Stomach (tissue), 8 donors: ENCODE measurements at regions not wholly inside any gene's neighbourhood (a gene's known extent, or its start where the extent isn't known, plus 50 kb on each side); places are given as distances from the start of the nearest gene placed in this dataset.

ENCODE experiments used
- DNase-seq, 2 donors: peaks; one replicate each; pipeline versions ENCODE4 v3.0.0 to v3.0.0-alpha.2; 2013 to 2019
- H3K27ac ChIP-seq, 5 donors: fragments of 200-600 bp in 4 of 5; sonication (generic) in 4 of 5; one replicate each; pipeline ENCODE4 v1.5.1; 2013 to 2019; ENCODE audit warnings: mild to moderate bottlenecking in 1 of 5, moderate library complexity in 1 of 5
- H3K27me3 ChIP-seq, 3 donors: fragments of 200-600 bp; sonication (generic); one replicate each; pipeline ENCODE4 v1.5.1; 2017 to 2019; ENCODE audit warnings: mixed run types in 1 of 3
- H3K36me3 ChIP-seq, 4 donors: fragments of 200-600 bp; sonication (generic); 1 replicate in 3 of 4; 2 replicates in 1 of 4; pipeline ENCODE4 v1.5.1; 2016 to 2019
- H3K4me1 ChIP-seq, 4 donors: fragments of 200-600 bp; sonication (generic); one replicate each; pipeline ENCODE4 v1.5.1; 2016 to 2019
- H3K4me3 ChIP-seq, 4 donors: fragments of 200-600 bp; sonication (generic) in 3 of 4; one replicate each; pipeline ENCODE4 v1.5.1; 2016 to 2019; ENCODE audit warnings: mild to moderate bottlenecking in 1 of 4
- H3K9me3 ChIP-seq, 4 donors: fragments of 200-600 bp; sonication (generic); one replicate each; pipeline ENCODE4 v1.5.1; 2016 to 2019
- EP300 ChIP-seq: sonication (generic); formaldehyde crosslinking; IDR thresholded peaks from one replicate; pipeline ENCODE4 v1.6.1; 2017; ENCODE audit warnings: antibody characterized with exemption
- POLR2A ChIP-seq, 4 donors: fragments of 450-650 bp; IDR thresholded peaks; one replicate each; pipeline ENCODE4 v1.6.1; 2016; ENCODE audit warnings: antibody characterized with exemption in 4 of 4, control low read depth in 2 of 4, mild to moderate bottlenecking in 1 of 4, moderate library complexity in 1 of 4
- POLR2AphosphoS5 ChIP-seq, 3 donors: sonication (generic); formaldehyde crosslinking; IDR thresholded peaks; one replicate each; pipeline ENCODE4 v1.6.1; 2016; ENCODE audit warnings: antibody characterized with exemption in 3 of 3
- WGBS, 5 donors: extraction: QIAGEN DNeasy Blood & Tissue Kit in 3 of 5; methylation state at CpG; one replicate each; pipeline versions ENCODE4 v1.1.5 to v1.1.7; 2013 to 2018; 5-methylcytosine and 5-hydroxymethylcytosine counted together
- intact Hi-C: fragments of 100-400 bp; cut with DNase I; formaldehyde crosslinking; loops from one replicate; pipeline ENCODE4 v1.15.1; 2023; ENCODE audit warnings: low total_unique reads
- TF ChIP-seq, protein P1 (sequence below), 7 experiments: fragments of 450-650 bp in 4 of 7; fragments of 200-600 bp in 3 of 7; sonication (generic) in 3 of 7; IDR thresholded peaks; one replicate each; pipeline ENCODE4 v1.5.1; 2016 to 2019; ENCODE audit warnings: antibody characterized with exemption in 7 of 7, control low read depth in 2 of 7, mild to moderate bottlenecking in 1 of 7
- donor health status: healthy with polysubstance abuse.
- donor health status: Bipolar disorder and iron deficiency.
- donor health status: healthy.

DNA sequence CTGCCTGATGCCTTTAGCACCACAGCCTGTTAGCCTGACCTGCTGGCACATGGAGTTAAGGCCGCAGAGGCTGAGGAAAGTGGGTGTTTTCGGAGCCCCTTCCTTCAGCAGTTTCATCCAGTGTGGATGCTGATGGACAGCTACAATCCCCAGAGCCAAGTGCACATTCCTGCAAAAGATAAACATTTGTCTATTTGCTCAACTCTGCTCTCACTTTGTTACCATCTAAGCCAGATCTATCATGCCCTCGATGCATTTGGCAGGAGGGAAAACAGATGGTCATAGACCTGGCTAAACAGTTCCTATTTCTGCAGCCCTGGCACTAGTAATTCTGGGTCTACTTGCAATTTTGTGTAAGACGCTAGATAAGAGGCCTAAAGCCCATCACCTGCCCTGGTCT, 312.9 kb upstream of the RASGRP1 start:
- Histone ChIP-seq H3K4me1 (peaks cover 0 to 4% (median 0%) of the 10 kb centered on the region in 4 donors), H3K9me3 (no peaks in the 10 kb centered on the region), H3K36me3 (no peaks in the 10 kb centered on the region), H3K4me3 (no peak overlapping the region), H3K27me3 (no peaks in the 10 kb centered on the region), H3K27ac (no peak overlapping the region)
- no peak for TF ChIP-seq EP300
- TF ChIP-seq, protein P1, sequence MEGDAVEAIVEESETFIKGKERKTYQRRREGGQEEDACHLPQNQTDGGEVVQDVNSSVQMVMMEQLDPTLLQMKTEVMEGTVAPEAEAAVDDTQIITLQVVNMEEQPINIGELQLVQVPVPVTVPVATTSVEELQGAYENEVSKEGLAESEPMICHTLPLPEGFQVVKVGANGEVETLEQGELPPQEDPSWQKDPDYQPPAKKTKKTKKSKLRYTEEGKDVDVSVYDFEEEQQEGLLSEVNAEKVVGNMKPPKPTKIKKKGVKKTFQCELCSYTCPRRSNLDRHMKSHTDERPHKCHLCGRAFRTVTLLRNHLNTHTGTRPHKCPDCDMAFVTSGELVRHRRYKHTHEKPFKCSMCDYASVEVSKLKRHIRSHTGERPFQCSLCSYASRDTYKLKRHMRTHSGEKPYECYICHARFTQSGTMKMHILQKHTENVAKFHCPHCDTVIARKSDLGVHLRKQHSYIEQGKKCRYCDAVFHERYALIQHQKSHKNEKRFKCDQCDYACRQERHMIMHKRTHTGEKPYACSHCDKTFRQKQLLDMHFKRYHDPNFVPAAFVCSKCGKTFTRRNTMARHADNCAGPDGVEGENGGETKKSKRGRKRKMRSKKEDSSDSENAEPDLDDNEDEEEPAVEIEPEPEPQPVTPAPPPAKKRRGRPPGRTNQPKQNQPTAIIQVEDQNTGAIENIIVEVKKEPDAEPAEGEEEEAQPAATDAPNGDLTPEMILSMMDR (IDR thresholded peaks at IDR 0.05): no peak
- no peak for TF ChIP-seq POLR2A (IDR thresholded peaks at IDR 0.05)
- no peak for TF ChIP-seq POLR2AphosphoS5 (IDR thresholded peaks at IDR 0.05)
- 54 to 62% (median 57%) methylated on average over 4 of the region's 4 CpGs for WGBS, 5 donors
- peak in 1 of 2 donors; percentile 31 for DNase-seq
- intact Hi-C loops: no loop called here

DNA sequence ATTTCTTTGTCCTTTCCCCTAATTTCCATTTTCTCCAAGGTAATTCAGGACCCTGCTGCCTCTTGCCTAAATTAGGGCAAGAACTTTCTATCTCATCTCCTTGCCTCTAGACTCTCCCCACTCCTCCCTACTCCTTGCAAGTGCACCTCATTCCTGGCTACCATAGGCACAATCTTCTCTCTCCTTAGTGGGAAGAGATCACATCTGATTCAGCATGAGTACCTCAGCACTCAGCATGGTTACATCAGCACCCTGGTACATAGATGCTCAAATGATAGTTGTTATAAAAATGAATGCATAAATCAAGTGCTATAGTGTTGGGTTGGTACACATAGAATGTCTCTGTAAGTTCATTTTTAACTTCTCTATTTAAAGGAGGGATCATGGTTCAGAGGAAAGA, 313.4 kb upstream of the RASGRP1 start:
- H3K4me3 ChIP-seq: no peak overlapping the region
- H3K4me1 ChIP-seq: peaks cover 0 to 4% (median 0%) of the 10 kb centered on the region in 4 donors
- intact Hi-C loops: no loop called here
- TF ChIP-seq POLR2A (IDR thresholded peaks at IDR 0.05) (no peak), EP300 (no peak), POLR2AphosphoS5 (IDR thresholded peaks at IDR 0.05) (no peak)
- TF ChIP-seq, protein P1 (IDR thresholded peaks at IDR 0.05): no peak
- no peaks in the 10 kb centered on the region for H3K27me3 ChIP-seq
- H3K36me3 ChIP-seq: no peaks in the 10 kb centered on the region
- H3K27ac ChIP-seq: no peak overlapping the region
- no peaks in the 10 kb centered on the region for H3K9me3 ChIP-seq
- no peak for DNase-seq

DNA sequence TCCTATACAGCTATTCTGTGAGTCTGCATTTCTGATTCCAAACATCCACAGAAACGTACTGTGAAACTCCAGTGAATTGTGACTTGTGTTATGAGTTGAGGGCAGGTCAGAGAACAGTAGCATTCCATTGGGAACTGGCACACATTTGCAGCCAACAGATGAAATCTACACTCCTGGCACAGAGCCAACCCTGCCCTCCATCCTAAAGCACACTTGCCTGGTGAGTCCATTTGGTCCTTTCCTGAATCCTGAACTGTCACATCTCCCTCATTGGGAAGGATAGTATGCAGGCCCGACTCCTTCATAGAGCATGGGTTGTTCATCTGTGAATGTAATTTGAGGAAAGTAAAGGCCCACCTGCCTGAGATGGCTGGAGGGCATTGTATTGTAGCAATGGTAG, 314.3 kb upstream of the RASGRP1 start:
- no peak for TF ChIP-seq EP300
- TF ChIP-seq, protein P1 (IDR thresholded peaks at IDR 0.05): no peak
- no peak for TF ChIP-seq POLR2A (IDR thresholded peaks at IDR 0.05)
- no peak for TF ChIP-seq POLR2AphosphoS5 (IDR thresholded peaks at IDR 0.05)
- no peak for DNase-seq
- H3K27ac ChIP-seq: peak overlapping the region in 1 of 5 donors; percentile 2
- 58 to 71% (median 68%) methylated on average over 2 of the region's 2 CpGs for WGBS, 5 donors
- intact Hi-C loops: no loop called here
- H3K4me1 ChIP-seq: peaks cover 0 to 4% (median 0%) of the 10 kb centered on the region in 4 donors
- H3K36me3 ChIP-seq: no peaks in the 10 kb centered on the region
- H3K9me3 ChIP-seq: no peaks in the 10 kb centered on the region
- H3K27me3 ChIP-seq: no peaks in the 10 kb centered on the region
- H3K4me3 ChIP-seq: no peak overlapping the region

DNA sequence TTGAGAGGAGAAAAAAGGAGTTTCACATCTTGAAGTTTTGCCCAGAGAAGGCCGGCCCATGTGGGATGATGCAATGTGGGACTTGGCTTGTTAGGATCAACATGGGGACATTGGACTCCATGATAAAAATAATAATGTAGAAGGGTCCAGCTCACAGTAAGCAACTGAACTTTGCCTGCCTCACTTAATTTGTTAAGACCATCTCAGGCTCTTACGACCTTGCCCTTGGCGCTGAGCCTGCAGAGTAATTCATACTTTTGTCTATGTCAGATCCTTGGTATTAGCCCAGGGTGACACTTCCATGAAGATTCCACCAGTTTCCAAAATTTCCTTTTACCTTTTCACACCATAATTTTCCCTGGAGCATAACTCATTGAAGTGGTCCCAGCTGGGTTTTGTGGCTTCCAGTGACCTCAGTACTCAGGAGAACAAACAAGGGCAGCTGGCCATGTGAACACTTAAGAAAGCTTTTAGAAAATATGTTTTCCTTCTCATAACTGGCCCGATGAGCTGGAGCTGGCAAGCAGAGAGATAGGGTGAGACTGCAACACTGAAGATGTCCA, 315.4 kb upstream of the RASGRP1 start:
- Histone ChIP-seq H3K36me3 (no peaks in the 10 kb centered on the region), H3K27me3 (no peaks in the 10 kb centered on the region), H3K4me3 (no peak overlapping the region), H3K27ac (peak overlapping the region in 3 of 5 donors; percentile 8 to 64 (median 17)), H3K9me3 (no peaks in the 10 kb centered on the region), H3K4me1 (peaks cover 0 to 8% (median 0%) of the 10 kb centered on the region in 4 donors)
- 71 to 88% (median 80%) methylated on average over 4 of the region's 4 CpGs for WGBS, 5 donors
- TF ChIP-seq, protein P1 (IDR thresholded peaks at IDR 0.05): no peak
- TF ChIP-seq POLR2AphosphoS5 (IDR thresholded peaks at IDR 0.05): peak in 1 of 3 donors; percentile 3
- peak in 1 of 2 donors; percentile 31 for DNase-seq
- intact Hi-C loops: no loop called here
